ENCODE measurements at regions not wholly inside any gene's neighbourhood (a gene's known extent, or its start where the extent isn't known, plus 50 kb on each side); places are given as distances from the start of the nearest gene placed in this dataset.
A peak's percentile ranks its signal among the peaks of the same experiment; 100 is the strongest.

DNA sequence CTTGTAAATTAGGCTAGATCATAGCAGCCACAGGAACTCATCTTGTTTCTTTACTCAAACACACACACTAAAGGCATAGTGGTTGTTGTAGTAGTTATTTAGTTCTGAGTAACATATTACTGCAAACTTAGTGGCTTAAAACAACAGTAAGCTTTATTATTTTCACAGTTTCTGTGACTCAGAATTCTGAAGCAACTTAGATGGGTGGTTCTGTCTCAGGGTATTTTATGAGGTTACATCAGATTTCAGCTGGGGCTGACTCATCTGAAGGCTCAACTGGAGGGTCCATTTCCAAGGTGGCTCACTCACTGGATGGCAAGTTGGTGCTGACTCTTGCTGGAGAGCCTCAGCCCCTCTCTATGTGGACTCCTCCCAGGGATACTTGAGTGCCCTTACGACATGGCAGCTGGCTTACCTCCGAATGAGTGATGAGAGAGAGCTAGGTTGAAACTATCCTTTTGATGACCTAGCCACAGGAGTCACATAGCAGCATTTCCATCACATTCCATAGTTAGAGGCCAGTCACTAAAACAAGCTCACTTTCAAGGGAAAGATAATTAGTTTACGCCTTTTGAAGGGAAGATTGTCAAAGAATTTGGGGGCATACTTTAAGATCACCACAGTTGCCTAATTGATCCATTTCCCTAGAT, 101.0 kb upstream of the PRNP start:
- TF ChIP-seq RARB (CRISPR knock-in tag; IDR thresholded peaks at IDR 0.05) = no peak
- no peak for TF ChIP-seq EP300 (IDR thresholded peaks at IDR 0.05)
- TF ChIP-seq ZNF302 (CRISPR knock-in tag; IDR thresholded peaks at IDR 0.05) = no peak
- TF ChIP-seq, protein P1, sequence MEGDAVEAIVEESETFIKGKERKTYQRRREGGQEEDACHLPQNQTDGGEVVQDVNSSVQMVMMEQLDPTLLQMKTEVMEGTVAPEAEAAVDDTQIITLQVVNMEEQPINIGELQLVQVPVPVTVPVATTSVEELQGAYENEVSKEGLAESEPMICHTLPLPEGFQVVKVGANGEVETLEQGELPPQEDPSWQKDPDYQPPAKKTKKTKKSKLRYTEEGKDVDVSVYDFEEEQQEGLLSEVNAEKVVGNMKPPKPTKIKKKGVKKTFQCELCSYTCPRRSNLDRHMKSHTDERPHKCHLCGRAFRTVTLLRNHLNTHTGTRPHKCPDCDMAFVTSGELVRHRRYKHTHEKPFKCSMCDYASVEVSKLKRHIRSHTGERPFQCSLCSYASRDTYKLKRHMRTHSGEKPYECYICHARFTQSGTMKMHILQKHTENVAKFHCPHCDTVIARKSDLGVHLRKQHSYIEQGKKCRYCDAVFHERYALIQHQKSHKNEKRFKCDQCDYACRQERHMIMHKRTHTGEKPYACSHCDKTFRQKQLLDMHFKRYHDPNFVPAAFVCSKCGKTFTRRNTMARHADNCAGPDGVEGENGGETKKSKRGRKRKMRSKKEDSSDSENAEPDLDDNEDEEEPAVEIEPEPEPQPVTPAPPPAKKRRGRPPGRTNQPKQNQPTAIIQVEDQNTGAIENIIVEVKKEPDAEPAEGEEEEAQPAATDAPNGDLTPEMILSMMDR (IDR thresholded peaks at IDR 0.05) = no peak
- TF ChIP-seq CBX2 (IDR thresholded peaks at IDR 0.05; ENCODE audit: borderline replicate concordance, low read depth) = no peak
- FAIRE-seq (no peak), ATAC-seq (no peak), DNase-seq (ENCODE audit: low read depth in 1 of 2, low spot score in 1 of 2) (no peak)
- Histone ChIP-seq H3K4me1 (no peaks in the 10 kb centered on the region; the same call in 2 of the 3 replicates), H3K9me3 (peaks cover 4% of the 10 kb centered on the region; the same call in 2 of the 3 replicates), H3K4me2 (no peak overlapping the region), H3K4me3 (no peak overlapping the region), H3K27ac (peak overlapping the region; percentile 36 to 45; a peak in 5 of 6 replicates)
- ChIA-PET CTCF (interaction anchor here (0.6 to 5.7 kb wide), 6 partner anchors 7 to 813 kb away, joined by 3 to 44 read pairs (median 4); no protein-coding TSS in a partner anchor), POLR2A (no interaction called here)
- 84% methylated on average over 3 of the region's 3 CpGs for WGBS (ENCODE audit: missing lambda C conversion rate)

DNA sequence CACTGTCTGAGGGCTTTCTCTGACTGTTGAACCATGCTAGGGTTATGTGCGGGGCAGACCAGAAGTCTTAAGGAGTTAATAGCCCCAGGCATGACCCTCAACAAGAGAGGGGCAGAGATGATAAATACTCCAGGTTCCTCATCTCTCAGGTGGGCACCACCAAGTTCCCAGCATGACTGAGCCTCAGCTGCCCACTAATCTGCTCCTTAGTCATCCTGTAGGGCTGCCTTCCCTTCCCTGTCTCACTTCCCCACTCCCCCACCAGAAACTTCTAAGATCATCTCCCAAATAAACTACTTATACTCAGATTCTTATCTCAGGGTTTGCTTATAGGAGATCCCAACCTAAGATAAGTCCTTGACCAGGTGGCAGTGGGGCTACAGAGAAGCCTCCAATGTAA, 101.7 kb upstream of the PRNP start:
- Histone ChIP-seq H3K4me2 (no peak overlapping the region), H3K4me1 (peaks cover 1% of the 10 kb centered on the region; the same call in 2 of the 3 replicates), H3K9me3 (peaks cover 4% of the 10 kb centered on the region; the same call in 2 of the 3 replicates), H3K4me3 (no peak overlapping the region), H3K27ac (peak overlapping the region; percentile 36 to 45; a peak in 4 of 6 replicates)
- TF ChIP-seq POLR2AphosphoS2 (conservative IDR thresholded peaks at IDR 0.05; ENCODE audit: low read length) = no peak
- TF ChIP-seq, protein P2, sequence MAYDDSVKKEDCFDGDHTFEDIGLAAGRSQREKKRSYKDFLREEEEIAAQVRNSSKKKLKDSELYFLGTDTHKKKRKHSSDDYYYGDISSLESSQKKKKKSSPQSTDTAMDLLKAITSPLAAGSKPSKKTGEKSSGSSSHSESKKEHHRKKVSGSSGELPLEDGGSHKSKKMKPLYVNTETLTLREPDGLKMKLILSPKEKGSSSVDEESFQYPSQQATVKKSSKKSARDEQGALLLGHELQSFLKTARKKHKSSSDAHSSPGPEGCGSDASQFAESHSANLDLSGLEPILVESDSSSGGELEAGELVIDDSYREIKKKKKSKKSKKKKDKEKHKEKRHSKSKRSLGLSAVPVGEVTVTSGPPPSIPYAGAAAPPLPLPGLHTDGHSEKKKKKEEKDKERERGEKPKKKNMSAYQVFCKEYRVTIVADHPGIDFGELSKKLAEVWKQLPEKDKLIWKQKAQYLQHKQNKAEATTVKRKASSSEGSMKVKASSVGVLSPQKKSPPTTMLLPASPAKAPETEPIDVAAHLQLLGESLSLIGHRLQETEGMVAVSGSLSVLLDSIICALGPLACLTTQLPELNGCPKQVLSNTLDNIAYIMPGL (CRISPR knock-in tag; IDR thresholded peaks at IDR 0.05; ENCODE audit: borderline replicate concordance) = no peak
- no peak for TF ChIP-seq RAD21 (conservative IDR thresholded peaks at IDR 0.05 in 1 of 2, IDR thresholded peaks at IDR 0.05 in 1 of 2)
- TF ChIP-seq RFX5 (IDR thresholded peaks at IDR 0.05) = no peak
- TF ChIP-seq KDM1A (IDR thresholded peaks at IDR 0.05; ENCODE audit: low read depth) = no peak
- no peak for TF ChIP-seq NR3C1 (IDR thresholded peaks at IDR 0.05)
- no peak for TF ChIP-seq ZSCAN20 (CRISPR knock-in tag; IDR thresholded peaks at IDR 0.05)
- TF ChIP-seq, protein P3, sequence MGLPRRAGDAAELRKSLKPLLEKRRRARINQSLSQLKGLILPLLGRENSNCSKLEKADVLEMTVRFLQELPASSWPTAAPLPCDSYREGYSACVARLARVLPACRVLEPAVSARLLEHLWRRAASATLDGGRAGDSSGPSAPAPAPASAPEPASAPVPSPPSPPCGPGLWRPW (IDR thresholded peaks at IDR 0.05) = no peak
- TF ChIP-seq EP300 (IDR thresholded peaks at IDR 0.05) = no peak
- TF ChIP-seq SREBF2 (IDR thresholded peaks at IDR 0.05) = no peak
- TF ChIP-seq, protein P4, sequence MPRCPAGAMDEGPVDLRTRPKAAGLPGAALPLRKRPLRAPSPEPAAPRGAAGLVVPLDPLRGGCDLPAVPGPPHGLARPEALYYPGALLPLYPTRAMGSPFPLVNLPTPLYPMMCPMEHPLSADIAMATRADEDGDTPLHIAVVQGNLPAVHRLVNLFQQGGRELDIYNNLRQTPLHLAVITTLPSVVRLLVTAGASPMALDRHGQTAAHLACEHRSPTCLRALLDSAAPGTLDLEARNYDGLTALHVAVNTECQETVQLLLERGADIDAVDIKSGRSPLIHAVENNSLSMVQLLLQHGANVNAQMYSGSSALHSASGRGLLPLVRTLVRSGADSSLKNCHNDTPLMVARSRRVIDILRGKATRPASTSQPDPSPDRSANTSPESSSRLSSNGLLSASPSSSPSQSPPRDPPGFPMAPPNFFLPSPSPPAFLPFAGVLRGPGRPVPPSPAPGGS (IDR thresholded peaks at IDR 0.05) = no peak
- TF ChIP-seq, protein P5, sequence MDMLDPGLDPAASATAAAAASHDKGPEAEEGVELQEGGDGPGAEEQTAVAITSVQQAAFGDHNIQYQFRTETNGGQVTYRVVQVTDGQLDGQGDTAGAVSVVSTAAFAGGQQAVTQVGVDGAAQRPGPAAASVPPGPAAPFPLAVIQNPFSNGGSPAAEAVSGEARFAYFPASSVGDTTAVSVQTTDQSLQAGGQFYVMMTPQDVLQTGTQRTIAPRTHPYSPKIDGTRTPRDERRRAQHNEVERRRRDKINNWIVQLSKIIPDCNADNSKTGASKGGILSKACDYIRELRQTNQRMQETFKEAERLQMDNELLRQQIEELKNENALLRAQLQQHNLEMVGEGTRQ (IDR thresholded peaks at IDR 0.05) = no peak
- TF ChIP-seq FOSB (CRISPR knock-in tag; IDR thresholded peaks at IDR 0.05) = no peak
- TF ChIP-seq EHF (CRISPR knock-in tag; IDR thresholded peaks at IDR 0.05) = no peak
- no peak for TF ChIP-seq ZNF302 (CRISPR knock-in tag; IDR thresholded peaks at IDR 0.05)
- TF ChIP-seq HOXA7 (CRISPR knock-in tag; IDR thresholded peaks at IDR 0.05) = no peak
- TF ChIP-seq, protein P6, sequence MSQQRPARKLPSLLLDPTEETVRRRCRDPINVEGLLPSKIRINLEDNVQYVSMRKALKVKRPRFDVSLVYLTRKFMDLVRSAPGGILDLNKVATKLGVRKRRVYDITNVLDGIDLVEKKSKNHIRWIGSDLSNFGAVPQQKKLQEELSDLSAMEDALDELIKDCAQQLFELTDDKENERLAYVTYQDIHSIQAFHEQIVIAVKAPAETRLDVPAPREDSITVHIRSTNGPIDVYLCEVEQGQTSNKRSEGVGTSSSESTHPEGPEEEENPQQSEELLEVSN (IDR thresholded peaks at IDR 0.05; ENCODE audit: borderline replicate concordance, low read depth) = no peak
- no peak for TF ChIP-seq NFE2L2 (conservative IDR thresholded peaks at IDR 0.05; ENCODE audit: low read length)
- TF ChIP-seq EHMT2 (IDR thresholded peaks at IDR 0.05; ENCODE audit: low read depth) = no peak
- TF ChIP-seq GATA3 (IDR thresholded peaks at IDR 0.05; ENCODE audit: borderline replicate concordance) = no peak
- ATAC-seq (no peak), DNase-seq (ENCODE audit: low read depth in 1 of 2, low spot score in 1 of 2) (no peak), FAIRE-seq (no peak)
- CTCF ChIA-PET = interaction anchor here (1.5 to 5.7 kb wide), 3 partner anchors 8 to 295 kb away, joined by 4 to 44 read pairs (median 8); no protein-coding TSS in a partner anchor
- POLR2A ChIA-PET = no interaction called here
- WGBS (ENCODE audit: missing lambda C conversion rate) = 88% methylated on average over 1 of the region's 1 CpG

Measured in A549 (cell line).